ENCODE measurements at regions not wholly inside any gene's neighbourhood (a gene's known extent, or its start where the extent isn't known, plus 50 kb on each side); places are given as distances from the start of the nearest gene placed in this dataset.
"Not testable (repeated sequence)": the region's sequence is repeated elsewhere in the genome, so short reads cannot be mapped to it uniquely, and the experiment has no call there.

DNA sequence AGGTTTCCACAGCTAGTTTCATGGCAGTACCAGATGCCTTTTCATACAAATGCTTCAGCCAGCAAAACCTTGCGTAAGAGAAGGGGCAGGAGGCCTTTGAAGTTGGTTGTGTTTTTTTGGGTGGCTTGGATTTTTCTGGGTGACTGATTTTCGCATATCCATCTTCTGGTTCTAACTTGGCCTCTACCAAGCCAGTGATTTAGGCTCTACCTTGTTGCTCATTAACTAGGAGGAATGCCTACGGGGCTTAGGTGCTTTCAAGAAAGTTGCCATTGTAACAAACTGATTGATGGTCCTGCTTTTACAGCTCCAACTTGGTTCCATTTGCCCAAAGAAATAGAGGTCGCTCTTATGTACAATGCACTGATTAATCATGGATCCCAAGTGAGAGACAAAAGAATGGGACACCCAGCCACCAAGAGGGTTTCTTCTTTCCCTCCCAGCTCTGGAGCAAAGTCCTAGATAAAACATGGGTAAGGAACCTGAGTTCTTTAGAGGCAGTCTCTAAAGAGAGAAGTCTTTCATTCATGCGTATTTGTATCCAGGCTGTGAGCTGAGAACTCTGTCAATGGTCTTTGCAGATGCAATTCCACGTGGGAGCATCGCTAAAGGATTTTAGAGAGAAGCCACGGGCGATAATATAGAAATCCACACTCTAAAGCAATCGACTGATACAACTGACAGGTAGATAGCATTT is 92.1 kb upstream of the FGFR2 start:
- intact Hi-C loops (cut with micrococcal nuclease) = no loop called here
- DNase-seq (no peak), ATAC-seq (no peak)

DNA sequence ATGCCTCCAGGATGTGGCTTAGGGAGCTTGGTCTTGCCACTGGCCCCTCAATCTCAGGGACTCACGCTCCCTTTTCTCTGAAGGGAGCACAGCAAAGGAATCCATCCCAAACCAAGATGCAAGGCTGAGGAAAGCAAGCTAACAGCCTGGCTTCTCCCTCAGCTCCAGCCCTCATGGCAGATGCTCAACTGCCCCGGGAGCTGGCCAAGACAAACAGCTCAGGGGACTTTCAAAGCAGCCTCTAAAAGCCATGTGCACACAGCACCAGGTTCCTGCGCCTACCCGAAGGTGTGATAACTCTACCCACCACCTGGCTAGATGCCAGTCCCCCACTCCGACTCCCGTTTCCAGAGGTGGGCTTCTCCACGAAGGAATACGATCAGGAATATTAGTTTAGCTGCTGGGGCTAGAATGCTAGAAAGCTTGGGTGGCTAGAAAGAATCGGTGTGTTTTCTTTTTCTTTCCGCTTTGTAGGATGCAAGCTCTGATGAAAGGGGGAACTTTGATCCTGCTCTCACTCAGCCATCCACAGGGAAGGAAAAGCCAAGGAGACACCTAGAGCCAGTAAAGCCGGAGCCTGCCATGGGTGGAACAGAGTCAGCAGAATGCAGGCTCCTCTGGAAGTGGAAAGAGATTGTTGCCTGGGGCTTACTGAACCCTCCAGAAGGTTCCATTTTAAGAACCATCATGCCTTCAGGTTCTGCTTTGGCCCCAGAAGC is 89.0 kb upstream of the FGFR2 start:
- DNase-seq (peak; percentile 37), ATAC-seq (peak; percentile 32)
- intact Hi-C loops (cut with micrococcal nuclease) = no loop called here

DNA sequence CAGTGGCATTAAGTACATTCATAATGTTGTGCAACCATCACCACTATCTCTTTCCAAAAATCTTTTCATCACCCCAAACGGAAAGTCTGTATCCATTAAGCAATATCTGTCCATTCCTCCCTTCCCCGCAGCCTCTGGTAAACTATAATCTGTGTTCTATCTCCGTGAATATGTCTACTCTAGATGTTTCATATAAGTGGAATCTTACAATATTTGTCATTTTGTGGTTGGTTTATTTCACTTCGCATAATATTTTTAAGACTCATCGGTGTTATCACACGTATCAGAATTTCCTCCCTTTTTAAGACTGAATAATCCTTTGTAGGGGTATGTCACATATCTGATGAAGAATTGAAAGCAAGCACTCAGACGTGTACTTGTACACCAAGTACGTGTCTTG is 86.0 kb upstream of the FGFR2 start:
- ATAC-seq (no peak), DNase-seq (no peak)
- intact Hi-C loops (cut with micrococcal nuclease) = no loop called here

DNA sequence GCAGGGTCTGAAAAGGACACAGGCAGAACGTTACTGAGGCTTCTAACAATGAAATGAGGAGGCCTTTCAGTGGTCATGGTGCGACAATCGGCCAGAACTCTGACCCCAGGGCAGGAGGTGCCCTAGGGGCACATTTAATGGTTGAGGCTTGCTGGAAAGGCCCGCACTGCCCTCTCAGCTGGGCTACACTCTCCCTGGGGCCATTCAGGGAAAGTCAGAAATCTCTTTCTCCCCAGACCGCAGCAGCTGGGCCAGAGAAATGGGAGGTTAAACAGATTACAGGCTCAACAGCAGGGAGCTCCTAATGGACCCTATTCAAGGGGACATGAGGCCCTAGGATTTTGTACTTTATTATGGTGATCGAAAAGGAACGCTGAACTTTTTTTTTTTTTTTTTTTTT is 85.6 kb upstream of the FGFR2 start:
- DNase-seq (no peak), ATAC-seq (no peak)
- intact Hi-C loops (cut with micrococcal nuclease) = no loop called here

DNA sequence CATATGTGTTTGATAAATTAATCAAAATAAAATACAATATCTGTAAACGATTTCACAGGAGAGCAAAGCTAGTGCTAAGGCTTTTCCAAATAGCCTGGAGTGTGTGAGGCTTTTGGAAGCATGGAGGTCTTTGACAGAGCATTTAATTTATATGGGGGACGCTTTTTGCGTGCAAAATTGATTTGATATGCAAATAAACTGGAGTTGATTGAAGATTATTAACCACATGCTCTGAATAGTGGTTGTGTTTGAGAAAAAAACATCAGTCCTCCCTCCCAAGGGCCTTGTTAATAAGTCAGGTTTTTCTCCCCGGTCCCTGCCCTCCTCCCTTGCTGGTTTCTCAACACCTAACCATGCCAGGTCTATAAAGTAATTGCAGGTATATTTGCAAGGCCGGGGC is 85.1 kb upstream of the FGFR2 start:
- ATAC-seq (no peak), DNase-seq (no peak)
- intact Hi-C loops (cut with micrococcal nuclease) = no loop called here

DNA sequence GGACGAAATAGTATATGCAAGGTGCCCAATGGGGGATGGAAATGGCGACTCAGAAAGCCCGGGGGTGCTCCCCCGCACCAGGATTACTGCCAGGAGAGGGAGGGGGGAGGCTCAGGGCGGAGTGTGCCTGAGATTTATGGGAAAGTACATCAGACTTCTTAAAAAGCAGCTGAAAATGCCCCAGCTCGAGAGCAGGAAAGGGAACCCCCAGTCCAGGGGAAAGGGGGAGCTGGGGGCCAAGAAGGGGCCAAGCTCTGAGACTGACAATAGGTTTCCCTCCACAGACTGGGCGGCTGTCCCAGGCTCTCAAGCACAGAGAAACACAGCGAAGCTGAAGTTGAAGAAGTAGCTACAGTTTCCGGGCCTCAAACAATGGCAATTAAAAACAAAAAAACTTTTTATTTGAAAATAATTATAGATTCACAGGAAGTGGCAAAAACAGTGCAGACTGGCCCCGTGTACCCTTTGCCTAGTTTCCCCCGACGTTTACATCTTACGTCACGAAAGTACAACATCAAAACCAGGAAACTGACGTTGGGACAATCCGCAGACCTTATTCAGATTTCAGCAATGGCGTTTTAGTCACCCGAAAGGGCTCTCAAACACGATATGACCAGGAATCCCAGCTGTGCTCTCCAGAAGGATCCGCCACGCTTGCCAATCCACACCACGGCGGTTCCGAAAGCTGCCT is 83.9 kb upstream of the FGFR2 start:
- DNase-seq (no peak), ATAC-seq (no peak)
- intact Hi-C loops (cut with micrococcal nuclease) = no loop called here

DNA sequence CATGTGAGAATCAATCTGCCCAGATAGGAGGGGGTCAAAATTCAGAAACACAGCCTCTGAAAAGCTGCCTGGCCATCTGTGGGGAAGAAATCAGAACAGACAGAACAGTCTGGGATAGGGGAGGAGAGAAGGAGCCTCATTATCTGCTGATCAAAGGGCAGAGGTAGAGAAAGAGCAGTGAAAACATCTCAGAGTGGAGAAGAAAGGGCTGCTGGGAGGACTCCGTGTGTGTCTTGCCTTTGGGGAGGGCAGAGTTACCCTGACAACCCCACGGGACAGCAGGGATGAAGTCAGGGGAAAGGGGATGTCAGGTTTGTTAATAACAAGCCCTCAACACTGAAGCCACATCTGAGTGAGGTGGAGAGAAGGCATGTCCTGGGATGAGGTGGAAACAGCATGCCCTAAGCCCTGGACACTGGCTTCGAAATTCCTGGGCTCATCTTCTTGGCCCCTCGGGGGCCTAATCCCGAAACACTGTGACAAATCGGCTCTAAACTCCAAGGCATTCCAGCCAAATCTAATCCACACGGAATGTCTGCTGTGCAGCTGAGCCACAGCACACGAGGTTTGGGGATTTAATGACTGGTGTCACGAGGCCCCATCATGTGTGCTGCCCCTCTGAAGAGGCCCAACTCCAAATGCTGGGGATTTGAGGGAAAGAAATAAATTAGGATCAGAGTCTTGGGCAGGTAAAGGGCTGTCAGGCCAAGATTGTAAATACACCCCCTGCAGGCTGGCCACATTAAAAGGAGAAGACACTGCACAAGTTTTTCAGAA is 82.8 kb upstream of the FGFR2 start:
- intact Hi-C loops (cut with micrococcal nuclease) = no loop called here
- no peak for ATAC-seq
- no peak for DNase-seq

DNA sequence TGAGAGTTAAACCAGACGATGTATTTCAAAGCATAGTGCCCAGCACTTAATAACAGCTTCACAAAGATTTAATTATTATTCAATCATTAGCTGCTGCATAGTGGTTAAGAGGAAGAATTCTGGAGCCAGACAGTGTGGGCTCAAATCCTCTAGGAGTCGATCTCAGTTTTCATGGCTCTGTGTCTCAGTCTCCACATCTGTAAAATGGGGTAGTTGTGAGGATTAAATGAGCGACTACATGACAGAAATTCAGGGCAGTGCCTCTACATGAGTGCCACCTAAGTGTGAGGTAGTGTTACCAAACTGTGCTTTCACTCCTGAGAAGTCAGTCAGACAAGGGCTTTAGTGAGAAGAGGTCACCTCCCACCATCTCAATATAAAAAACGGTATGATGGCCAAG is 81.7 kb upstream of the FGFR2 start:
- intact Hi-C loops (cut with micrococcal nuclease) = no loop called here
- DNase-seq (no peak), ATAC-seq (no peak)

DNA sequence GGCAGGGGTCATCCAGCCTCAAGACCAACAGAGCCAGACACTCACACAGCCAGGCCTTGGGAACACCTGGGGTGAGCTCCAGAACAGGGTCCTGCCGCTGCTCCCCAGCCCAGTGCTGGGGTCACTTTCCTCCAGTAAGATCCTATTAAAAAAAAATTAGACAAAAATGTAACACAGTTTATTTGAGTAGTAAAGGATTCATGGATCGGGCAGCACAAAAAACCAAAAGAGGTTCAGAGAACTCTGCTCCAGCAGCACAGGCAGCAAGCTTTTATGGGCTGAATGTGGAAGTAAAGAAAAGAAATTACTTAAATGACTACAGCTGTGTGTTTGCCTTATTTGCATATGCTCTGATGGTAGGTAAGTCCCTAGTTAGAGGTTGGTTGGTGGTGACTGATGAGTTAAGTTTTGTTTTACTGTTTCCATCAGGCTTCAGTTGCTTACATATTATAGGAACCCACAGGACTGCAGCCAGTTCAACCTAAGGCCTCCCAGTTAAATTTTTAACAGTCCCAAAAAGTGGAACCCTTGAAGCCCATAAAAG is 80.5 kb upstream of the FGFR2 start:
- DNase-seq = no peak
- no peak for ATAC-seq
- intact Hi-C loops (cut with micrococcal nuclease) = no loop called here

DNA sequence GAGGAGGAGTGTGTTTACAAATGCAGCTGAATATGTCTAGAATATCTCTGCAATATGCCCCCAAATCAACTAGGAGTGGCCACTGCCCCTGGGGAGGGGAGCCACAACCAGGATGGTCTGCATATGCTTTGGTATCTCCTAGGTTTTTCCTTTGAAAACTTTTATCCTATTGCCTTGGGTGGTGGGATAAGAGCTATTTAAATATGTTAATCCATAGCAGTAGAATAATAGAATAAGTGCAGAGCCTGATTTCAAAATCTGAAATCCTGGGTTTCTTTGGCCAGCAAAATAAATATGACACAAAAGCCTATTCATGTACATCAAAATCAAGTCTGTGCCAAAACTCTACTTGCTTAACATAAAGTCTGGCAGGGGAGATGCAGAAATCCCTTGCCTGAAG is 79.6 kb upstream of the FGFR2 start:
- intact Hi-C loops (cut with micrococcal nuclease) = no loop called here
- DNase-seq (no peak), ATAC-seq (no peak)

DNA sequence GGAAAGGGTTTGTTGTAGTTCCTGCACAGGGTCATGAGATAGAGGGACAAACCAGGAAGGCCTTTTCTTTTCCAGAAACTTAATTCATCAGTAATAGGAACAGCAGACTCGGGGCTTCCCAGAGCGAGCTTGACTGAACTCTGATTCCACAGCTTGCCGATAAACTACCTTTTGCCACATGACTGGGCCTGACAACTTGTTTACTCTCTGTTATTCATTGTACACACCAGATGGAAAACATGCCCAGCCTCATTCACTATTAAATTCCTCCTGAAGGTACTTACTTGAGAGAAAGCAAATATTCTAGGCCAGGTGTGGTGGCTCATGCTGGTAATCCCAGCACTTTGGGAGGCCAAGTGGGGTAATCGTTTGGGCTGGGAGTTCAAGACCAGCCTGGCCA is 77.1 kb upstream of the FGFR2 start:
- DNase-seq = no peak
- ATAC-seq = no peak
- intact Hi-C loops (cut with micrococcal nuclease) = no loop called here

DNA sequence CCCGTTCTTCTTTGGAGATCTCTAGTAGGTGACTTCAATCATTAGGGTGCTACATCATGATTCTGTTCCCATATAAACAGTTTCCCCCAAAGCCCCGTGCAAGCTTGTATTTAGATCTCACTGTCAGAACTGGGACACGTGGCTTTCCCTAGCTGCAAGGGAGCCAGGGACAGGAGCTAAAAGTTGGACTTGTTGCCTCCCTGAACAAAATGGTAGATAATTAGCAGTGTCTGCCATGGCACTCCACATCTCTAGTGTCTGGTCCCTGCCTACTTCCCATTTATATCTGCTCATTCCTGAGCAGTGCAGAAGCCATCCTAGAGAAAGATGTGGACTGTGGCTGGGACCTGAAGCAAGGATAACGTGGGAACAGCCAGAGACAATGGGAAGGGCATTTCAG is 76.6 kb upstream of the FGFR2 start:
- ATAC-seq = no peak
- intact Hi-C loops (cut with micrococcal nuclease) = no loop called here
- no peak for DNase-seq

DNA sequence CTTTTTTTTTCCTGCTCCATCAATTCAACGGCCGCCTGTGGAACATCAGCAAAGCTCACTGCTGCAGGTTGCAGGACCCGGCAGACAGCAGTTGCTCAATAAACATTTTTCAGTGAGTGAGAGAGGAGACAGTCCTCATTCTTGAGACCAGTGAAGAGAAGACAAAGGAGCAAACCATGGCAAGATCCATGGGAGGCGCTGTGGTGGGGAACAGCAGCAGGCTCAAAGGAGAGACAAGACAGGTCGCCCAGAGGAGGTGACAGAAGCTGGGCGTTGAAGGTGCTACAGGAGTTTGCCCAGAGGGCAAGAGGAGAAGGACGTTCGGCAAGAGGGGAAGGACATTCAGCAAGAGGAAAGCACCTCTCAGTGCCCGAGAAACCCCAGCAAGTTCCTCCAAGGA is 74.5 kb upstream of the FGFR2 start:
- DNase-seq (no peak), ATAC-seq (no peak)
- intact Hi-C loops (cut with micrococcal nuclease) = no loop called here

DNA sequence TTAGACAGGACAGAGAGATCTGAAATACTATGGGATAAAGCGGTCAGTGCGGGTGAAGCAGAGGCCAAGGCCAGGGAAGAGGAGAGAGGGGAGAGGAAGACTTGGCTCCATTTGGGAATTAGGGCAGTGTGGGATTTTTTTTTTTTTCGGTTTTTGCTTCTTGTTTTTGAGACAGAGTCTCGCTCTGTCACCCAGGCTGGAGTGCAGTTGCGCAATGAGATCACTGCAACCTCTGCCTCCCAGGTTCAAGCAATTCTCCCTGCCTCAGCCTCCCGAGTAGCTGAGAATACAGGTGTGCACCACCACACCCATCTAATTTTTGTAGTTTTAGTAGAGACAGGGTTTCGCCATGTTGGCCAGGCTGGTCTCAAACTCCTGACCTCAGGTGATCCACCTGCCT is 71.6 kb upstream of the FGFR2 start:
- DNase-seq; ATAC-seq; intact Hi-C loops (cut with micrococcal nuclease): not testable (repeated sequence)

DNA sequence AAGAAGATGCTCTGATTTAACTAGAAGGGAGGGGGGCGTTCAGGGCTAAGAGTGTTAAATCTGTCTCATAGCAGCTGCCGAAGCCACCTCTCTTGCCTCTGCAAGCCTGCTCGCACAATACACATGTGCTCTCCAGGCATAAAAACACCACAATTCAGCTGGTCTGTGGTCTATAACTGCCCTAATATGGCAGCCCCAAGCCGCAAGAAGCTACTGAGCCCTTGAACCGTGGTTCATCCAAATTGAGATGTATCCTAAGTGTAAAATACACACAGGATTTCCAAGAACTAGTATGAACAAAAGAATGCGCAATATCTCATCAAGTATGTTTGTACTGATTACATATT is 70.8 kb upstream of the FGFR2 start:
- ATAC-seq (no peak), DNase-seq (no peak)
- intact Hi-C loops (cut with micrococcal nuclease) = no loop called here

DNA sequence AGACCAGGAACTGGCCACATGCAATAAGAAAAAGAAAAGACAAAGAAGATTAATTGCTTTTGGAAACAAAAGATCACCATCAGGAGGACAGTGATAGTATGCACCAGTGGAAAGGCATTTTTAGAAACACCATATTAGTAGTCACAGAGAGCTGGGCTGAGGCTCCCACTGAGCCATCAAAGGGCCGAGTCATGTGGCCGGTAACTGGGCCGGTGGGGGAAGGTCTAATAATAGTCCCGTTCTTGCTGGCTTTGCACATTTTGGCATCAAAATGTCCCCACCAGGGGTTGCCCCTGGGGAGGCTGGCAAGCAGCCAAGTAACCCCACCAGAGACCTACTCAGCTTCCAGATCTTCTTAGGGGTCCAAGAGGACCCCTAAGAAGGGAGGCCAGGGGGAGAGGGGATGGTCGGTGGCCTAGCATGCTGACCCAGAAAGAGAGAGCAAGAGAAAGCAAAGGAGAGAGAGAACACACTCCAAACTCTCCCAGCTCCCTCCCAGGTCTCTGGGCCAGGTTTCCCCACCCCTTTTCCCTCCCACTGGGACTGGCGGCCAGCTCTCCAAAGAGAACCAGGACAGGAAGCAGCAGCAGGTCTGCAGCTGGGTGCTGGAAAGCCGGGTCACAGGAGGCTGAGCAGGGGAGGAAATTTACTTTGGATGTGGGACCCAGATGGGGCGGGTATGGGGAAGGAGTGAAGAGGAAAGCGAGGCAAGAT is 70.2 kb upstream of the FGFR2 start:
- peak; percentile 90 for ATAC-seq
- intact Hi-C loops (cut with micrococcal nuclease) = no loop called here
- peak; percentile 57 for DNase-seq

DNA sequence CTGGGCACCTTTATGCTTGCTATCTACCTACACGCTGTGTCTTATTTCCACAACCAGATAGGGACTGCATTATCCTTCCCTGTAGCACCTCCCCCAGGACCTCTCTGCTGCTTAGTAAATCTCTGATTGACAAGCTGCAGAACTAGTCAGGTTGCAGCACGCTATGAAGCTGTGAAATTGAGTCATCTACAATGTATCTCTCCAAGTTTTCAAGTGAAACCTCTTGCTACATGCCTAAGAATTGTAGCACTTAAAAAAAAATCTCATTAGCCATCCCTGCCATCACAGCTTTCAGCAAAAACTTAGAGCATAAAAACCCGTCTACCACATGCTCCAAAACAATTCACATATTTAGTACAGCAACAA is 69.7 kb upstream of the FGFR2 start:
- ATAC-seq (no peak), DNase-seq (no peak)
- intact Hi-C loops (cut with micrococcal nuclease) = no loop called here

DNA sequence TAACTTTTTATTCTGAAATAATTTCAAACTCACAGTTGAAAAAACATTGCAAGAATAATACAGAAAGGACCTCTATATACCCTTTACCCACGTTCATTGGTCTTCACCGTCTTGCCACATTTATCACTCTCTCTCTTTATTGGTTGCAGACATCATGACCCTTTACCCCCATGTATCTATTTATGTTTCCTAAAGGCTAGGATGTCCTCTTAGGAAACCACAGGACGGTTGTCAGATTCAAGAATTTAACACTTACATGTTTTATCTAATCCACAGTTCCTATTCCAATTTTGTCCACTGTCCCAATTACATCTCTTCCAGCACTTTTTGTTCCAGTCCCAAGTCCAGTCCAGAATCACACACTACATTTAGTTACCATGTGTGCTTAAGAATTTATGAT is 67.6 kb upstream of the FGFR2 start:
- intact Hi-C loops (cut with micrococcal nuclease) = no loop called here
- ATAC-seq = no peak
- DNase-seq = no peak

DNA sequence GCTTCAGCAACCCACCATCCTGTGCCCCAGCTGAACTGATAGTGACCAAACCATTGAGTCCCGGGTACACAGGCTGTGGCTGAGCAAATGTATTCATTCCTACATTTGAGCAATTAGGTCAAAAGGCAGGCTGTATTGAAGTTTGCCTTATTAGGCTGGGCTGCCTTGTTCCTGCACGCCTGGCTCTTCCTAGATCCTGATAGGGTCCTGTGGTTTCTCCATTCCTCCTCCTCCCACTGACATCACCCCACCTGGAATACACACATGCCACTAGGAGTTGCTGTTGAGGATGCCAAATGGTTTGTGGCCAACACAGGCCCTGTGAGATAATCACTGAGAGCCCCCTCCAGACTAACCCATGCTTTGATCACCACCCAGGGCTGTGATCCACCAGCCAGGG is 66.4 kb upstream of the FGFR2 start:
- intact Hi-C loops (cut with micrococcal nuclease) = no loop called here
- DNase-seq (no peak), ATAC-seq (no peak)
